Ascending aorta (tissue), 2 donors: ENCODE measurements at regions not wholly inside any gene's neighbourhood (a gene's known extent, or its start where the extent isn't known, plus 50 kb on each side); places are given as distances from the start of the nearest gene placed in this dataset.

Source experiments
- DNase-seq, 2 donors: peaks; one replicate each; pipeline ENCODE4 v3.0.0-alpha.2; 2019; ENCODE audit warnings: low spot score in 2 of 2
- H3K27ac ChIP-seq, 2 donors: fragments of 200-600 bp; sonication (generic); one replicate each; pipeline ENCODE4 v1.5.1; 2016 to 2017; ENCODE audit warnings: mild to moderate bottlenecking in 1 of 2
- H3K27me3 ChIP-seq: fragments of 200-600 bp; sonication (generic); one replicate; pipeline ENCODE4 v1.5.1; 2017
- H3K36me3 ChIP-seq, 2 donors: fragments of 200-600 bp; sonication (generic); one replicate each; pipeline ENCODE4 v1.5.1; 2016
- H3K4me1 ChIP-seq, 2 donors: fragments of 200-600 bp; sonication (generic); one replicate each; pipeline ENCODE4 v1.5.1; 2016 to 2017; ENCODE audit warnings: mild to moderate bottlenecking in 1 of 2
- H3K4me3 ChIP-seq, 2 donors: fragments of 200-600 bp; sonication (generic); one replicate each; pipeline ENCODE4 v1.5.1; 2016 to 2017; ENCODE audit warnings: mild to moderate bottlenecking in 1 of 2
- H3K9me3 ChIP-seq, 2 donors: fragments of 200-600 bp; sonication (generic); one replicate each; pipeline ENCODE4 v1.5.1; 2016
- CTCF ChIP-seq, 3 experiments: fragments of 200-600 bp in 2 of 3; fragments of 450-650 bp in 1 of 3; sonication (generic) in 2 of 3; IDR thresholded peaks; one replicate each; pipeline ENCODE4 v1.5.1; 2016 to 2019; ENCODE audit warnings: antibody characterized with exemption in 3 of 3, mild to moderate bottlenecking in 1 of 3, moderate library complexity in 1 of 3
- intact Hi-C: fragments of 100-400 bp; cut with DNase I; formaldehyde crosslinking; loops from one replicate; pipeline ENCODE4 v1.15.1; 2023

GRCh38 chr4:32436816-32437215, 1716.6 kb downstream of the PCDH7 start:
- Histone ChIP-seq H3K27me3 (no peaks in the 10 kb centered on the region), H3K36me3 (no peaks in the 10 kb centered on the region), H3K9me3 (no peaks in the 10 kb centered on the region), H3K27ac (no peak overlapping the region), H3K4me3 (no peak overlapping the region), H3K4me1 (no peaks in the 10 kb centered on the region)
- no peak for DNase-seq
- TF ChIP-seq CTCF (IDR thresholded peaks at IDR 0.05) = no peak
- intact Hi-C loops = no loop called here

- intact Hi-C loops = no loop called here
- no peak for DNase-seq
- no peaks in the 10 kb centered on the region for H3K36me3 ChIP-seq
- H3K27me3 ChIP-seq = no peaks in the 10 kb centered on the region
- no peak overlapping the region for H3K27ac ChIP-seq
- no peak for TF ChIP-seq CTCF (IDR thresholded peaks at IDR 0.05)
- H3K4me1 ChIP-seq = no peaks in the 10 kb centered on the region
- no peak overlapping the region for H3K4me3 ChIP-seq
- H3K9me3 ChIP-seq = no peaks in the 10 kb centered on the region
Observed at GRCh38 chr4:32440391-32440790, 1720.2 kb downstream of the PCDH7 start.

GRCh38 chr4:32454482-32454881, 1734.3 kb downstream of the PCDH7 start:
- H3K9me3 ChIP-seq = no peaks in the 10 kb centered on the region
- no peak overlapping the region for H3K27ac ChIP-seq
- H3K4me1 ChIP-seq = no peaks in the 10 kb centered on the region
- H3K4me3 ChIP-seq = no peak overlapping the region
- no peak for TF ChIP-seq CTCF (IDR thresholded peaks at IDR 0.05)
- H3K27me3 ChIP-seq = no peaks in the 10 kb centered on the region
- no peak for DNase-seq
- intact Hi-C loops = no loop called here
- H3K36me3 ChIP-seq = no peaks in the 10 kb centered on the region

- Histone ChIP-seq H3K4me3 (no peak overlapping the region), H3K4me1 (no peaks in the 10 kb centered on the region), H3K27ac (no peak overlapping the region), H3K36me3 (no peaks in the 10 kb centered on the region), H3K9me3 (no peaks in the 10 kb centered on the region), H3K27me3 (no peaks in the 10 kb centered on the region)
- DNase-seq = no peak
- no peak for TF ChIP-seq CTCF (IDR thresholded peaks at IDR 0.05)
- intact Hi-C loops = no loop called here
Observed at GRCh38 chr4:32455231-32455630, 1735.1 kb downstream of the PCDH7 start.

GRCh38 chr4:32460972-32461371, 1740.8 kb downstream of the PCDH7 start:
- intact Hi-C loops = no loop called here
- DNase-seq = no peak

More at GRCh38 chr4:32460972-32461371, 1740.8 kb downstream of the PCDH7 start:
- Histone ChIP-seq H3K4me3 (no peak overlapping the region), H3K27me3 (no peaks in the 10 kb centered on the region), H3K36me3 (no peaks in the 10 kb centered on the region), H3K9me3 (no peaks in the 10 kb centered on the region), H3K4me1 (no peaks in the 10 kb centered on the region), H3K27ac (no peak overlapping the region)
- TF ChIP-seq CTCF (IDR thresholded peaks at IDR 0.05) = no peak
